SK-N-MC (cell line): ENCODE measurements at regions not wholly inside any gene's neighbourhood (a gene's known extent, or its start where the extent isn't known, plus 50 kb on each side); places are given as distances from the start of the nearest gene placed in this dataset.
"Not testable (repeated sequence)": the region's sequence is repeated elsewhere in the genome, so short reads cannot be mapped to it uniquely, and the experiment has no call there.

Experiments
- DNase-seq: peaks from one replicate; pipeline ENCODE4 v3.0.0-alpha.2; 2011; ENCODE audit warnings: low read depth, low spot score
- H3K27ac ChIP-seq: fragments of 200-600 bp; sonication (generic); 2 replicates; pipeline ENCODE4 v1.5.1; 2016; ENCODE audit warnings: mixed run types
- H3K36me3 ChIP-seq: fragments of 200-600 bp; sonication (generic); 2 replicates; pipeline ENCODE4 v1.6.1; 2017; ENCODE audit warnings: antibody characterized with exemption, low read length, mixed read lengths; ENCODE audit not compliant: insufficient read depth
- H3K4me3 ChIP-seq: fragments of 200-600 bp; sonication (generic); 2 replicates; pipeline ENCODE4 v1.5.1; 2016
- H3K9ac ChIP-seq: fragments of 200-600 bp; sonication (generic); 2 replicates; pipeline ENCODE4 v1.8.0; 2017; ENCODE audit warnings: mixed run types, mixed read lengths; ENCODE audit not compliant: insufficient read length
- H3K9me3 ChIP-seq: fragments of 200-600 bp; sonication (generic); 2 replicates; pipeline ENCODE4 v1.6.1; 2017; ENCODE audit warnings: low read depth, mild to moderate bottlenecking, antibody characterized with exemption, low read length, moderate library complexity, mixed read lengths
- EZH2 ChIP-seq: fragments of 200-600 bp; sonication (generic); IDR thresholded peaks from one replicate; pipeline ENCODE4 v1.6.1; 2017; ENCODE audit warnings: antibody characterized with exemption
- FOXP2 ChIP-seq: optimal IDR thresholded peaks from 2 replicates; pipeline ENCODE3; 2011; ENCODE audit warnings: mild to moderate bottlenecking, moderate library complexity; ENCODE audit not compliant: insufficient read depth; ENCODE audit errors: extremely low read length, control extremely low read depth
- POLR2AphosphoS5 ChIP-seq: IDR thresholded peaks from 2 replicates; pipeline ENCODE4 v1.6.1; 2012; ENCODE audit warnings: mild to moderate bottlenecking, low read depth, low read length, borderline replicate concordance

- Histone ChIP-seq H3K9ac (no peak overlapping the region), H3K36me3 (peaks cover 69% of the 10 kb centered on the region), H3K27ac (no peak overlapping the region), H3K9me3 (peaks cover 7% of the 10 kb centered on the region; the same call in 1 of the 2 replicates), H3K4me3 (no peak overlapping the region)
- no peak for DNase-seq
- TF ChIP-seq POLR2AphosphoS5 (no peak), FOXP2 (no peak), EZH2 (no peak)
These were observed 91.4 kb downstream of the NCOR2 start for GRCh38 chr12:124476011-124476400.

- Histone ChIP-seq H3K9ac (no peak overlapping the region), H3K9me3 (peaks cover 7% of the 10 kb centered on the region; the same call in 1 of the 2 replicates), H3K36me3 (peaks cover 74% of the 10 kb centered on the region), H3K27ac (no peak overlapping the region), H3K4me3 (no peak overlapping the region)
- DNase-seq, result no peak
- TF ChIP-seq EZH2 (no peak), FOXP2 (no peak), POLR2AphosphoS5 (no peak)
These were observed 92.0 kb downstream of the NCOR2 start for GRCh38 chr12:124475295-124476010.

GRCh38 chr12:124474709-124475108 is 92.7 kb downstream of the NCOR2 start:
- no peak overlapping the region for H3K27ac ChIP-seq
- H3K9me3 ChIP-seq, result peaks cover 7% of the 10 kb centered on the region; the same call in 1 of the 2 replicates
- H3K36me3 ChIP-seq, result peaks cover 81% of the 10 kb centered on the region
- TF ChIP-seq FOXP2 (no peak), EZH2 (no peak), POLR2AphosphoS5 (no peak)
- no peak for DNase-seq
- no peak overlapping the region for H3K4me3 ChIP-seq
- no peak overlapping the region for H3K9ac ChIP-seq

- peaks cover 81% of the 10 kb centered on the region for H3K36me3 ChIP-seq
- no peak for TF ChIP-seq EZH2
- no peak for TF ChIP-seq FOXP2
- no peak for TF ChIP-seq POLR2AphosphoS5
- H3K4me3 ChIP-seq, result no peak overlapping the region
- DNase-seq, result no peak
- no peak overlapping the region for H3K27ac ChIP-seq
- peaks cover 7% of the 10 kb centered on the region; the same call in 1 of the 2 replicates for H3K9me3 ChIP-seq
- H3K9ac ChIP-seq, result no peak overlapping the region
These were observed 94.6 kb downstream of the NCOR2 start for GRCh38 chr12:124472690-124473279.

GRCh38 chr12:124471828-124472227 is 95.6 kb downstream of the NCOR2 start:
- DNase-seq, result no peak
- Histone ChIP-seq H3K4me3 (no peak overlapping the region), H3K36me3 (peaks cover 72% of the 10 kb centered on the region), H3K9me3 (peaks cover 7% of the 10 kb centered on the region; the same call in 1 of the 2 replicates), H3K9ac (no peak overlapping the region), H3K27ac (no peak overlapping the region)
- TF ChIP-seq FOXP2, result no peak
- no peak for TF ChIP-seq POLR2AphosphoS5
- no peak for TF ChIP-seq EZH2

GRCh38 chr12:124470806-124471205 is 96.6 kb downstream of the NCOR2 start:
- Histone ChIP-seq H3K4me3 (no peak overlapping the region), H3K27ac (no peak overlapping the region), H3K9ac (no peak overlapping the region), H3K36me3 (peaks cover 64% of the 10 kb centered on the region), H3K9me3 (peaks cover 7% of the 10 kb centered on the region; the same call in 1 of the 2 replicates)
- DNase-seq, result no peak
- TF ChIP-seq FOXP2, result no peak
- TF ChIP-seq POLR2AphosphoS5, result no peak
- TF ChIP-seq EZH2, result no peak

GRCh38 chr12:124470139-124470538 is 97.3 kb downstream of the NCOR2 start:
- H3K36me3 ChIP-seq, result peaks cover 64% of the 10 kb centered on the region
- TF ChIP-seq FOXP2 (no peak), POLR2AphosphoS5 (no peak), EZH2 (no peak)
- H3K4me3 ChIP-seq, result no peak overlapping the region
- no peak overlapping the region for H3K27ac ChIP-seq
- no peak overlapping the region for H3K9ac ChIP-seq
- H3K9me3 ChIP-seq, result peaks cover 7% of the 10 kb centered on the region; the same call in 1 of the 2 replicates
- no peak for DNase-seq

- Histone ChIP-seq H3K36me3 (peaks cover 64% of the 10 kb centered on the region), H3K9ac (no peak overlapping the region), H3K4me3 (no peak overlapping the region), H3K9me3 (peaks cover 7% of the 10 kb centered on the region; the same call in 1 of the 2 replicates), H3K27ac (no peak overlapping the region)
- no peak for TF ChIP-seq EZH2
- DNase-seq, result no peak
These were observed 98.1 kb downstream of the NCOR2 start for GRCh38 chr12:124469193-124469888.

GRCh38 chr12:124467549-124467948 is 99.9 kb downstream of the NCOR2 start:
- H3K9me3 ChIP-seq, DNase-seq, H3K4me3 ChIP-seq, H3K9ac ChIP-seq, H3K27ac ChIP-seq: not testable (repeated sequence)
- H3K36me3 ChIP-seq, result peaks cover 49% of the 10 kb centered on the region
